ENCODE measurements at regions not wholly inside any gene's neighbourhood (a gene's known extent, or its start where the extent isn't known, plus 50 kb on each side); places are given as distances from the start of the nearest gene placed in this dataset.

GRCh38 chr4:24669751-24670150 is 85.4 kb upstream of the DHX15 start:
- Histone ChIP-seq H3K36me3 (ENCODE audit: control insufficient read depth in 1 of 2, insufficient read depth in 2 of 2, low read length in 2 of 2) (no peaks in the 10 kb centered on the region), H3K27ac (ENCODE audit: low read length) (no peak overlapping the region), H3K4me1 (ENCODE audit: control insufficient read depth in 1 of 2, insufficient read depth in 2 of 2, low read length in 2 of 2) (no peaks in the 10 kb centered on the region), H3K9me3 (ENCODE audit: control insufficient read depth in 1 of 2, low read length in 2 of 2) (no peaks in the 10 kb centered on the region), H3K27me3 (ENCODE audit: low read depth, low read length) (no peaks in the 10 kb centered on the region), H3K4me3 (ENCODE audit: low read depth in 1 of 2, low read length in 2 of 2) (no peak overlapping the region)

DNA sequence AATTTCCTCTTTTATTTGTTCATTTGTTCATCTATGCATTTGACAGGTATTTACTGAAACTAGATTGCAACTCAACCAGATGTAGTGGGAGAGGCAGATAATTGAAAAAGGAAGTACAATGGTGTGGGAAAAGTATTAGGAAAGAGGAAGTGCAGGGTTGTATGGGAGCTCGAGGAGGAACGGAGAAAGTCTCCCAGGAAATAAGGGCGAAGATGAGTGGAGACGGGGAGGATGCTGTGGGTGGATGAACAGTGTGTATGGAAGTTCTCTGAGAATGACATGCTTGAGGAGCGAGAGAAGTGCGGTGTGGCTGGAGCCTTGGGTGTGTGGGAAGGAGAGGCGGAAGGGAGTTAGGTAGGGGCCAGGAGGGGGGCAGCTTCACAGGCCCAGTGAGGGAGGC is 87.5 kb upstream of the DHX15 start:
- Histone ChIP-seq H3K27me3 (ENCODE audit: low read depth, low read length) (no peaks in the 10 kb centered on the region), H3K4me1 (ENCODE audit: control insufficient read depth in 1 of 2, insufficient read depth in 2 of 2, low read length in 2 of 2) (no peaks in the 10 kb centered on the region), H3K9me3 (ENCODE audit: control insufficient read depth in 1 of 2, low read length in 2 of 2) (no peaks in the 10 kb centered on the region), H3K36me3 (ENCODE audit: control insufficient read depth in 1 of 2, insufficient read depth in 2 of 2, low read length in 2 of 2) (no peaks in the 10 kb centered on the region), H3K4me3 (ENCODE audit: low read depth in 1 of 2, low read length in 2 of 2) (no peak overlapping the region), H3K27ac (ENCODE audit: low read length) (no peak overlapping the region)

- no peak overlapping the region for H3K4me3 ChIP-seq (ENCODE audit: low read depth in 1 of 2, low read length in 2 of 2)
- H3K27ac ChIP-seq (ENCODE audit: low read length) = no peak overlapping the region
- no peaks in the 10 kb centered on the region for H3K4me1 ChIP-seq (ENCODE audit: control insufficient read depth in 1 of 2, insufficient read depth in 2 of 2, low read length in 2 of 2)
- H3K9me3 ChIP-seq (ENCODE audit: control insufficient read depth in 1 of 2, low read length in 2 of 2) = no peaks in the 10 kb centered on the region
- H3K36me3 ChIP-seq (ENCODE audit: control insufficient read depth in 1 of 2, insufficient read depth in 2 of 2, low read length in 2 of 2) = no peaks in the 10 kb centered on the region
- no peaks in the 10 kb centered on the region for H3K27me3 ChIP-seq (ENCODE audit: low read depth, low read length)
These were observed 88.5 kb upstream of the DHX15 start for GRCh38 chr4:24672880-24673279.

DNA sequence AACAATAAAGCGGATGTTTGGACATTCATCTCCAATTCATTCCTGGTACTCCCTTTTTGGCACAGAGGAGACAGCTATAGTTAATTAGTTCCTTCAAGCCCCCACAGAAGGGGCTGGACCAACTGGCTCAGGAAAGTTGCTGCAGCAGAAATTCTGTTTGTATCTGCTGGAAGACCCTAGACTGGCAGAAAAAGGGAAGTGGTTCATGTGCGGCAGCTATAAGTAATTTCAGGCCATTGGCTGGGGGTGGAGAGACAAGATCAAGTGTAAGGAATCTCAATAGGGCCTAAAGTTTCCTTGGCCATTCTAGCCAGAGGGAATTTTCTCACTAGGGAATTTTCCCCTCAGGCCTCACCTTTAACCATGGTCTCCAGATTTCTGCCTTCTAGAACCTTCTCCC is 89.9 kb upstream of the DHX15 start:
- Histone ChIP-seq H3K27me3 (ENCODE audit: low read depth, low read length) (no peaks in the 10 kb centered on the region), H3K9me3 (ENCODE audit: control insufficient read depth in 1 of 2, low read length in 2 of 2) (no peaks in the 10 kb centered on the region), H3K4me3 (ENCODE audit: low read depth in 1 of 2, low read length in 2 of 2) (no peak overlapping the region), H3K27ac (ENCODE audit: low read length) (no peak overlapping the region), H3K4me1 (ENCODE audit: control insufficient read depth in 1 of 2, insufficient read depth in 2 of 2, low read length in 2 of 2) (no peaks in the 10 kb centered on the region), H3K36me3 (ENCODE audit: control insufficient read depth in 1 of 2, insufficient read depth in 2 of 2, low read length in 2 of 2) (no peaks in the 10 kb centered on the region)

- Histone ChIP-seq H3K27ac (ENCODE audit: low read length) (no peak overlapping the region), H3K36me3 (ENCODE audit: control insufficient read depth in 1 of 2, insufficient read depth in 2 of 2, low read length in 2 of 2) (no peaks in the 10 kb centered on the region), H3K4me3 (ENCODE audit: low read depth in 1 of 2, low read length in 2 of 2) (no peak overlapping the region), H3K4me1 (ENCODE audit: control insufficient read depth in 1 of 2, insufficient read depth in 2 of 2, low read length in 2 of 2) (no peaks in the 10 kb centered on the region), H3K9me3 (ENCODE audit: control insufficient read depth in 1 of 2, low read length in 2 of 2) (no peaks in the 10 kb centered on the region), H3K27me3 (ENCODE audit: low read depth, low read length) (no peaks in the 10 kb centered on the region)
These were observed 91.5 kb upstream of the DHX15 start for GRCh38 chr4:24675721-24676389.

GRCh38 chr4:24677909-24678308 is 93.6 kb upstream of the DHX15 start:
- H3K9me3 ChIP-seq (ENCODE audit: control insufficient read depth in 1 of 2, low read length in 2 of 2) = no peaks in the 10 kb centered on the region
- H3K36me3 ChIP-seq (ENCODE audit: control insufficient read depth in 1 of 2, insufficient read depth in 2 of 2, low read length in 2 of 2) = no peaks in the 10 kb centered on the region
- H3K4me3 ChIP-seq (ENCODE audit: low read depth in 1 of 2, low read length in 2 of 2) = no peak overlapping the region
- H3K27ac ChIP-seq (ENCODE audit: low read length) = no peak overlapping the region
- no peaks in the 10 kb centered on the region for H3K4me1 ChIP-seq (ENCODE audit: control insufficient read depth in 1 of 2, insufficient read depth in 2 of 2, low read length in 2 of 2)
- no peaks in the 10 kb centered on the region for H3K27me3 ChIP-seq (ENCODE audit: low read depth, low read length)

- Histone ChIP-seq H3K4me3 (ENCODE audit: low read depth in 1 of 2, low read length in 2 of 2) (no peak overlapping the region), H3K9me3 (ENCODE audit: control insufficient read depth in 1 of 2, low read length in 2 of 2) (no peaks in the 10 kb centered on the region), H3K4me1 (ENCODE audit: control insufficient read depth in 1 of 2, insufficient read depth in 2 of 2, low read length in 2 of 2) (no peaks in the 10 kb centered on the region), H3K27ac (ENCODE audit: low read length) (no peak overlapping the region), H3K36me3 (ENCODE audit: control insufficient read depth in 1 of 2, insufficient read depth in 2 of 2, low read length in 2 of 2) (no peaks in the 10 kb centered on the region), H3K27me3 (ENCODE audit: low read depth, low read length) (no peaks in the 10 kb centered on the region)
These were observed 96.5 kb upstream of the DHX15 start for GRCh38 chr4:24680746-24681448.

- H3K9me3 ChIP-seq (ENCODE audit: control insufficient read depth in 1 of 2, low read length in 2 of 2) = no peaks in the 10 kb centered on the region
- H3K4me3 ChIP-seq (ENCODE audit: low read depth in 1 of 2, low read length in 2 of 2) = no peak overlapping the region
- no peaks in the 10 kb centered on the region for H3K36me3 ChIP-seq (ENCODE audit: control insufficient read depth in 1 of 2, insufficient read depth in 2 of 2, low read length in 2 of 2)
- H3K27ac ChIP-seq (ENCODE audit: low read length) = no peak overlapping the region
- no peaks in the 10 kb centered on the region for H3K27me3 ChIP-seq (ENCODE audit: low read depth, low read length)
- no peaks in the 10 kb centered on the region for H3K4me1 ChIP-seq (ENCODE audit: control insufficient read depth in 1 of 2, insufficient read depth in 2 of 2, low read length in 2 of 2)
These were observed 98.8 kb upstream of the DHX15 start for GRCh38 chr4:24683116-24683515.

DNA sequence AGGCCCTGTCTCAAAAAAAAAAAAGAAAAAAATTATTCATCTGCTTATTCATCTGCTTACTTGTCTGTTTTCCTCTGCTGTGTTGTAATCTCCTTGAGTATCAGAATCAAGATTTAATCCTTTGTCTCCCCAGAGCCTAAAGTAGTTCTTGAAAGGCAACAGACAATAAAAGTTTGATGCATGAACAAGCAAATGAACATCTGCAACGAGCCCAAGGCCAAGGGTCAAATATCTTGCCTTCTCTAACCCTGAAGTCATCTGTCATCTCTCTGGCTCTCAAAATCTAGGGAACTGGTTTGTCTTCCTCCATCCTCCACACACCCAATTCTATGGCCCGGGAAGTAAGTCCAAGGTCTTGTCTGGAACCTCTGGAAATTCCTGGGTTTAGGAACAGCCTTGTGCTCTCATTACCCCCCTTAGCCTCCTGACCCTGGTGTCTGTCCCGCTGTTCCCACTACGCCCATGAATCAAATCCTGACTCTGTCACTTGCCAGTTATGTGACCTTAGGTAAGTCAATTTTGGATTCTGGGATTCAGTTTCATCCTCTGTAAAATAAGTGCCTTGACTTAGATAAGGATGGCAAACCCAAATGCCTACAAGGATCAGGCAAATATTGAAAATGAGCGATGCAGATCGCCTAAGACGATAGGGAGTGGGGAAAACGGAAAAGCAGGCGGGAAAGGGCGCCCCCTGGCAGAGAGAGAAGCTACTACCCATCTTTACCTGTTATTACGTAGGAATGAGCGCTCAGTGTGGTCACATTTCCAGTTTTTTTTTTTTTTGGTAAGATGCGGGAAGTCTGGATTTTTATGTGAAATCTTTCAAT is 102.7 kb upstream of the DHX15 start:
- Histone ChIP-seq H3K27me3 (ENCODE audit: low read depth, low read length) (no peaks in the 10 kb centered on the region), H3K27ac (ENCODE audit: low read length) (no peak overlapping the region), H3K36me3 (ENCODE audit: control insufficient read depth in 1 of 2, insufficient read depth in 2 of 2, low read length in 2 of 2) (no peaks in the 10 kb centered on the region), H3K4me3 (ENCODE audit: low read depth in 1 of 2, low read length in 2 of 2) (no peak overlapping the region), H3K4me1 (ENCODE audit: control insufficient read depth in 1 of 2, insufficient read depth in 2 of 2, low read length in 2 of 2) (no peaks in the 10 kb centered on the region), H3K9me3 (ENCODE audit: control insufficient read depth in 1 of 2, low read length in 2 of 2) (no peaks in the 10 kb centered on the region)

DNA sequence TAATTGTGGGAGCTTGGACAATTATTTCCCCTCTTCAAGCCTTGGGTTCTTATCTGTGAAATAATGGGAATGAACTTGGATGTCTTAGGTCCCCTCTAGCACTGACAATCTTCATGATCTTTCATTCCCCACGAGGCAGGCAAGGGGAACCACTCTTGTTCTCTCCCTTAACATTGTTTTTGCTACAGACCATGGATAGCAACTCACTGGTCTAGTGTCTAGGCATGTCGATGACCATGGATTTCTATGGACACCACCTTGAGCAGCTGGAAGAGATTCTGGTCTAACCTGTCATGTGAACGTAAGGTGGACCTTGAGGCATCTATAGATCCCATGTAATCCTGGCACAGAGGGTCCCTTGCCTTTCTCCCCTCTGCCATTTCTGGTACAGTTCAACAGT is 104.1 kb upstream of the DHX15 start:
- Histone ChIP-seq H3K9me3 (ENCODE audit: control insufficient read depth in 1 of 2, low read length in 2 of 2) (peaks cover 0 to 6% of the 10 kb centered on the region in 2 donors), H3K27me3 (ENCODE audit: low read depth, low read length) (no peaks in the 10 kb centered on the region), H3K36me3 (ENCODE audit: control insufficient read depth in 1 of 2, insufficient read depth in 2 of 2, low read length in 2 of 2) (no peaks in the 10 kb centered on the region), H3K27ac (ENCODE audit: low read length) (no peak overlapping the region), H3K4me3 (ENCODE audit: low read depth in 1 of 2, low read length in 2 of 2) (no peak overlapping the region), H3K4me1 (ENCODE audit: control insufficient read depth in 1 of 2, insufficient read depth in 2 of 2, low read length in 2 of 2) (no peaks in the 10 kb centered on the region)

DNA sequence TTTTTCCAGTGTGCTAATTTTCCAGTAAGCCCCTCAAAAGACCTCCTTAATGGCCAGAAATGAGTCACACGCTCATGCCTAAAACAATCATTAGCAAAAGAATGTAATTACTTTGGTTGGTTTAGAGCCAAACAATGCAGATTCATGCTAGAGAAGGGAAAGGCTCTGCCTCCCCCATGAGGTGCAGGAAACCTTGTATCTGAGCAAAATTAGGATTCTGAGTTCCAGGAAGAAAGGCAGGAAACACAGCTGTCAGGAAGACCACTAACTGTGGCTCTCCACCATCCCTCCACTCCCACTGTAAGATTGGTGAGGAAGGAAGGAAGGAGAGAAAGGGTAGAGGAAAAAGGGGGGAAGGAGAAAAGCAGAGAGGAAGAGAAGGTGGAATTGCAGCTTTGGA is 104.9 kb upstream of the DHX15 start:
- Histone ChIP-seq H3K27me3 (ENCODE audit: low read depth, low read length) (no peaks in the 10 kb centered on the region), H3K36me3 (ENCODE audit: control insufficient read depth in 1 of 2, insufficient read depth in 2 of 2, low read length in 2 of 2) (no peaks in the 10 kb centered on the region), H3K27ac (ENCODE audit: low read length) (no peak overlapping the region), H3K9me3 (ENCODE audit: control insufficient read depth in 1 of 2, low read length in 2 of 2) (peaks cover 0 to 6% of the 10 kb centered on the region in 2 donors), H3K4me1 (ENCODE audit: control insufficient read depth in 1 of 2, insufficient read depth in 2 of 2, low read length in 2 of 2) (no peaks in the 10 kb centered on the region), H3K4me3 (ENCODE audit: low read depth in 1 of 2, low read length in 2 of 2) (no peak overlapping the region)

Measured in muscle layer of duodenum (tissue), 2 donors.